ENCODE measurements at regions not wholly inside any gene's neighbourhood (a gene's known extent, or its start where the extent isn't known, plus 50 kb on each side); places are given as distances from the start of the nearest gene placed in this dataset.

DNA sequence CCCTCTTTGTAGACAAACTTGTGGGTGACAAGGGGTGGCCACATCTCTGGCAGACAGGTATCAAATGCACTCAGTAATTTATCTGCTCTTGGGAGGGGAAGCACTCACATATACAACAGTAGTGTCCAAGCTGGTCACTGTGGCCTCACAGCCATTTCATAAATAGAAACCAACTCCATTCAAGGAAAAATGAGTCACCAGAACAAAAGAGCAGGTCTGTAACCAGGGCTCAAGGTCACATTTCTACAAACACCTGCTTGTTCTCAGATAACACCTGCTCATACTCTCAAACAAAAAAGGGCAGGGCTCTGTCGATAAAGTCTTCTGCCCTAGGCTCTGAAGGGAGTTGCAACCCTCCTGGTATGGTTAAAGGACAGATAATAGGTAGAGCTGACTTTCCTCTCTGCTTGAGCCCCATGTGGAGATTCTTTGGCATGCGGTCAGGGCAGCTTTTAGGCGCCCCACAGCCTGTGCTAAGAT is 459.0 kb downstream of the BCL11A start (continued):
- TF ChIP-seq, protein P1, sequence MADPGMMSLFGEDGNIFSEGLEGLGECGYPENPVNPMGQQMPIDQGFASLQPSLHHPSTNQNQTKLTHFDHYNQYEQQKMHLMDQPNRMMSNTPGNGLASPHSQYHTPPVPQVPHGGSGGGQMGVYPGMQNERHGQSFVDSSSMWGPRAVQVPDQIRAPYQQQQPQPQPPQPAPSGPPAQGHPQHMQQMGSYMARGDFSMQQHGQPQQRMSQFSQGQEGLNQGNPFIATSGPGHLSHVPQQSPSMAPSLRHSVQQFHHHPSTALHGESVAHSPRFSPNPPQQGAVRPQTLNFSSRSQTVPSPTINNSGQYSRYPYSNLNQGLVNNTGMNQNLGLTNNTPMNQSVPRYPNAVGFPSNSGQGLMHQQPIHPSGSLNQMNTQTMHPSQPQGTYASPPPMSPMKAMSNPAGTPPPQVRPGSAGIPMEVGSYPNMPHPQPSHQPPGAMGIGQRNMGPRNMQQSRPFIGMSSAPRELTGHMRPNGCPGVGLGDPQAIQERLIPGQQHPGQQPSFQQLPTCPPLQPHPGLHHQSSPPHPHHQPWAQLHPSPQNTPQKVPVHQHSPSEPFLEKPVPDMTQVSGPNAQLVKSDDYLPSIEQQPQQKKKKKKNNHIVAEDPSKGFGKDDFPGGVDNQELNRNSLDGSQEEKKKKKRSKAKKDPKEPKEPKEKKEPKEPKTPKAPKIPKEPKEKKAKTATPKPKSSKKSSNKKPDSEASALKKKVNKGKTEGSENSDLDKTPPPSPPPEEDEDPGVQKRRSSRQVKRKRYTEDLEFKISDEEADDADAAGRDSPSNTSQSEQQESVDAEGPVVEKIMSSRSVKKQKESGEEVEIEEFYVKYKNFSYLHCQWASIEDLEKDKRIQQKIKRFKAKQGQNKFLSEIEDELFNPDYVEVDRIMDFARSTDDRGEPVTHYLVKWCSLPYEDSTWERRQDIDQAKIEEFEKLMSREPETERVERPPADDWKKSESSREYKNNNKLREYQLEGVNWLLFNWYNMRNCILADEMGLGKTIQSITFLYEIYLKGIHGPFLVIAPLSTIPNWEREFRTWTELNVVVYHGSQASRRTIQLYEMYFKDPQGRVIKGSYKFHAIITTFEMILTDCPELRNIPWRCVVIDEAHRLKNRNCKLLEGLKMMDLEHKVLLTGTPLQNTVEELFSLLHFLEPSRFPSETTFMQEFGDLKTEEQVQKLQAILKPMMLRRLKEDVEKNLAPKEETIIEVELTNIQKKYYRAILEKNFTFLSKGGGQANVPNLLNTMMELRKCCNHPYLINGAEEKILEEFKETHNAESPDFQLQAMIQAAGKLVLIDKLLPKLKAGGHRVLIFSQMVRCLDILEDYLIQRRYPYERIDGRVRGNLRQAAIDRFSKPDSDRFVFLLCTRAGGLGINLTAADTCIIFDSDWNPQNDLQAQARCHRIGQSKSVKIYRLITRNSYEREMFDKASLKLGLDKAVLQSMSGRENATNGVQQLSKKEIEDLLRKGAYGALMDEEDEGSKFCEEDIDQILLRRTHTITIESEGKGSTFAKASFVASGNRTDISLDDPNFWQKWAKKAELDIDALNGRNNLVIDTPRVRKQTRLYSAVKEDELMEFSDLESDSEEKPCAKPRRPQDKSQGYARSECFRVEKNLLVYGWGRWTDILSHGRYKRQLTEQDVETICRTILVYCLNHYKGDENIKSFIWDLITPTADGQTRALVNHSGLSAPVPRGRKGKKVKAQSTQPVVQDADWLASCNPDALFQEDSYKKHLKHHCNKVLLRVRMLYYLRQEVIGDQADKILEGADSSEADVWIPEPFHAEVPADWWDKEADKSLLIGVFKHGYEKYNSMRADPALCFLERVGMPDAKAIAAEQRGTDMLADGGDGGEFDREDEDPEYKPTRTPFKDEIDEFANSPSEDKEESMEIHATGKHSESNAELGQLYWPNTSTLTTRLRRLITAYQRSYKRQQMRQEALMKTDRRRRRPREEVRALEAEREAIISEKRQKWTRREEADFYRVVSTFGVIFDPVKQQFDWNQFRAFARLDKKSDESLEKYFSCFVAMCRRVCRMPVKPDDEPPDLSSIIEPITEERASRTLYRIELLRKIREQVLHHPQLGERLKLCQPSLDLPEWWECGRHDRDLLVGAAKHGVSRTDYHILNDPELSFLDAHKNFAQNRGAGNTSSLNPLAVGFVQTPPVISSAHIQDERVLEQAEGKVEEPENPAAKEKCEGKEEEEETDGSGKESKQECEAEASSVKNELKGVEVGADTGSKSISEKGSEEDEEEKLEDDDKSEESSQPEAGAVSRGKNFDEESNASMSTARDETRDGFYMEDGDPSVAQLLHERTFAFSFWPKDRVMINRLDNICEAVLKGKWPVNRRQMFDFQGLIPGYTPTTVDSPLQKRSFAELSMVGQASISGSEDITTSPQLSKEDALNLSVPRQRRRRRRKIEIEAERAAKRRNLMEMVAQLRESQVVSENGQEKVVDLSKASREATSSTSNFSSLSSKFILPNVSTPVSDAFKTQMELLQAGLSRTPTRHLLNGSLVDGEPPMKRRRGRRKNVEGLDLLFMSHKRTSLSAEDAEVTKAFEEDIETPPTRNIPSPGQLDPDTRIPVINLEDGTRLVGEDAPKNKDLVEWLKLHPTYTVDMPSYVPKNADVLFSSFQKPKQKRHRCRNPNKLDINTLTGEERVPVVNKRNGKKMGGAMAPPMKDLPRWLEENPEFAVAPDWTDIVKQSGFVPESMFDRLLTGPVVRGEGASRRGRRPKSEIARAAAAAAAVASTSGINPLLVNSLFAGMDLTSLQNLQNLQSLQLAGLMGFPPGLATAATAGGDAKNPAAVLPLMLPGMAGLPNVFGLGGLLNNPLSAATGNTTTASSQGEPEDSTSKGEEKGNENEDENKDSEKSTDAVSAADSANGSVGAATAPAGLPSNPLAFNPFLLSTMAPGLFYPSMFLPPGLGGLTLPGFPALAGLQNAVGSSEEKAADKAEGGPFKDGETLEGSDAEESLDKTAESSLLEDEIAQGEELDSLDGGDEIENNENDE (IDR thresholded peaks at IDR 0.05; ENCODE audit: insufficient replicate concordance, low read length): no peak
- no peak for TF ChIP-seq NANOG (IDR thresholded peaks at IDR 0.05; ENCODE audit: insufficient read depth, low read depth, low read length, poor library complexity, severe bottlenecking)
- TF ChIP-seq, protein P2, sequence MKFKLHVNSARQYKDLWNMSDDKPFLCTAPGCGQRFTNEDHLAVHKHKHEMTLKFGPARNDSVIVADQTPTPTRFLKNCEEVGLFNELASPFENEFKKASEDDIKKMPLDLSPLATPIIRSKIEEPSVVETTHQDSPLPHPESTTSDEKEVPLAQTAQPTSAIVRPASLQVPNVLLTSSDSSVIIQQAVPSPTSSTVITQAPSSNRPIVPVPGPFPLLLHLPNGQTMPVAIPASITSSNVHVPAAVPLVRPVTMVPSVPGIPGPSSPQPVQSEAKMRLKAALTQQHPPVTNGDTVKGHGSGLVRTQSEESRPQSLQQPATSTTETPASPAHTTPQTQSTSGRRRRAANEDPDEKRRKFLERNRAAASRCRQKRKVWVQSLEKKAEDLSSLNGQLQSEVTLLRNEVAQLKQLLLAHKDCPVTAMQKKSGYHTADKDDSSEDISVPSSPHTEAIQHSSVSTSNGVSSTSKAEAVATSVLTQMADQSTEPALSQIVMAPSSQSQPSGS (IDR thresholded peaks at IDR 0.05; ENCODE audit: low read length): no peak
- TF ChIP-seq EZH2 (IDR thresholded peaks at IDR 0.05; ENCODE audit: low read depth, low read length, severe bottlenecking): no peak
- TF ChIP-seq RAD21 (IDR thresholded peaks at IDR 0.05 in 1 of 2, conservative IDR thresholded peaks at IDR 0.05 in 1 of 2; ENCODE audit: low read depth in 2 of 2, low read length in 2 of 2): peak in 1 of 2 experiments; percentile 13; a peak in 1 of 4 replicates
- no peak for TF ChIP-seq EGR1 (IDR thresholded peaks at IDR 0.05; ENCODE audit: borderline replicate concordance, low read depth, low read length)
- TF ChIP-seq HDAC2 (IDR thresholded peaks at IDR 0.05; ENCODE audit: borderline replicate concordance in 1 of 2, low read depth in 2 of 2, low read length in 2 of 2): no peak
- TF ChIP-seq, protein P3, sequence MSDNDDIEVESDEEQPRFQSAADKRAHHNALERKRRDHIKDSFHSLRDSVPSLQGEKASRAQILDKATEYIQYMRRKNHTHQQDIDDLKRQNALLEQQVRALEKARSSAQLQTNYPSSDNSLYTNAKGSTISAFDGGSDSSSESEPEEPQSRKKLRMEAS (IDR thresholded peaks at IDR 0.05): 0 out of 2 replicates have a peak, but pooled peaks have one; percentile 42
